Endothelial cell of umbilical vein (primary cell): ENCODE measurements at regions not wholly inside any gene's neighbourhood (a gene's known extent, or its start where the extent isn't known, plus 50 kb on each side); places are given as distances from the start of the nearest gene placed in this dataset.

ENCODE experiments used
- BruUV-seq: library from RNA; stranded (reverse); fragments of 400-500 nt; replicated peaks from 2 replicates; lab custom pipeline; 2021; lab: Mats Ljungman, UMichigan
- CTCF ChIA-PET: fragments of 300-600, 350-600 bp; sonication (Branson Sonifier 250); formaldehyde crosslinking; loops from one replicate; lab custom pipeline; 2021; ENCODE audit warnings: antibody characterized with exemption, inconsistent platforms; lab: Charles Lee
- POLR2A ChIA-PET: fragments of 300-600, 350-600 bp; sonication (Branson Sonifier 250); formaldehyde crosslinking; loops from one replicate; lab custom pipeline; 2021; ENCODE audit warnings: antibody characterized with exemption, inconsistent platforms; lab: Charles Lee
- DNase-seq: peaks from one replicate; pipeline ENCODE4 v3.0.0-alpha.2; 2011; ENCODE audit warnings: low read depth, low spot score
- FAIRE-seq: peaks from 2 replicates; lab custom pipeline; 2011; peaks lifted over from hg19 to GRCh38; lab: Jason Lieb, UNC
- H2AFZ ChIP-seq: 2 replicates; pipeline ENCODE4 v1.6.0; 2012; ENCODE audit warnings: low read depth, low read length, control low read depth, inconsistent platforms
- H3K27ac ChIP-seq: 2 replicates; pipeline ENCODE4 v1.5.1; 2011; ENCODE audit warnings: low read depth, mild to moderate bottlenecking, control low read depth, low read length, moderate library complexity; ENCODE audit not compliant: insufficient read depth
- H3K27me3 ChIP-seq, 2 experiments: 2 replicates each; pipeline versions ENCODE4 v1.6.0 to v1.6.1; 2011; ENCODE audit warnings: low read length in 2 of 2, mixed read lengths in 1 of 2; ENCODE audit not compliant: control insufficient read depth in 2 of 2, insufficient read depth in 2 of 2
- H3K36me3 ChIP-seq, 2 experiments: 2 replicates in 1 of 2; 3 replicates in 1 of 2; pipeline ENCODE4 v1.5.1; 2011; ENCODE audit warnings: low read length in 2 of 2, mild to moderate bottlenecking in 1 of 2, moderate library complexity in 1 of 2; ENCODE audit not compliant: control insufficient read depth in 2 of 2, insufficient read depth in 2 of 2; ENCODE audit errors: extremely low read depth in 1 of 2
- H3K4me1 ChIP-seq: 3 replicates; pipeline ENCODE4 v1.5.1; 2011; ENCODE audit warnings: mild to moderate bottlenecking, low read length; ENCODE audit not compliant: control insufficient read depth, insufficient read depth; ENCODE audit errors: extremely low read depth
- H3K4me2 ChIP-seq: 2 replicates; pipeline ENCODE4 v1.6.1; 2011; ENCODE audit warnings: low read length, control low read depth, mixed read lengths; ENCODE audit not compliant: insufficient read depth
- H3K4me3 ChIP-seq, 3 experiments: fragments of 200-600 bp in 1 of 3; sonication (generic), shearing (Covaris generic) in 1 of 3; replicated peaks in 1 of 3; 2 replicates each; pipeline ENCODE4 v1.5.1; 2011 to 2016; ENCODE audit warnings: control low read depth in 3 of 3, low read length in 3 of 3, mild to moderate bottlenecking in 2 of 3, inconsistent platforms in 1 of 3, low read depth in 1 of 3, moderate library complexity in 1 of 3; ENCODE audit not compliant: insufficient read depth in 1 of 3
- H3K79me2 ChIP-seq: 2 replicates; pipeline ENCODE4 v1.6.0; 2012; ENCODE audit warnings: low read length, inconsistent platforms; ENCODE audit not compliant: control insufficient read depth, insufficient read depth
- H3K9ac ChIP-seq: replicated peaks from 2 replicates; pipeline ENCODE3; 2011; ENCODE audit warnings: low read length, control low read depth; ENCODE audit not compliant: insufficient read depth; ENCODE audit errors: extremely low read depth
- H3K9me1 ChIP-seq: replicated peaks from 3 replicates; pipeline ENCODE4 v1.6.0; 2011; ENCODE audit warnings: mild to moderate bottlenecking, low read length; ENCODE audit not compliant: control insufficient read depth, insufficient read depth; ENCODE audit errors: extremely low read depth
- H3K9me3 ChIP-seq: replicated peaks from 2 replicates; pipeline ENCODE4 v1.5.1; 2012; ENCODE audit warnings: low read length, inconsistent platforms; ENCODE audit not compliant: control insufficient read depth, insufficient read depth
- H4K20me1 ChIP-seq: replicated peaks from 2 replicates; pipeline ENCODE3; 2011; ENCODE audit warnings: mild to moderate bottlenecking, low read length; ENCODE audit not compliant: control insufficient read depth, insufficient read depth; ENCODE audit errors: extremely low read depth
- CTCF ChIP-seq, 2 donors: IDR thresholded peaks; 1 replicate in 1 of 2; 2 replicates in 1 of 2; pipeline ENCODE4 v1.5.1; 2011; ENCODE audit warnings: low read length in 2 of 2, mild to moderate bottlenecking in 2 of 2, moderate library complexity in 2 of 2, control low read depth in 1 of 2, inconsistent platforms in 1 of 2, low read depth in 1 of 2; ENCODE audit not compliant: insufficient read depth in 1 of 2; ENCODE audit errors: extremely low read depth in 1 of 2
- EZH2 ChIP-seq: IDR thresholded peaks from 2 replicates; pipeline ENCODE4 v1.6.1; 2012; ENCODE audit warnings: borderline replicate concordance, low read depth, mild to moderate bottlenecking, moderate library complexity, low read length, inconsistent platforms; ENCODE audit not compliant: severe bottlenecking
- FOS ChIP-seq: IDR thresholded peaks from 2 replicates; pipeline ENCODE4 v1.6.1; 2011; ENCODE audit warnings: mild to moderate bottlenecking, low read length, moderate library complexity, borderline replicate concordance; ENCODE audit not compliant: insufficient read depth
- GATA2 ChIP-seq: IDR thresholded peaks from 2 replicates; pipeline ENCODE4 v1.7.0; 2011; ENCODE audit warnings: low read depth, mild to moderate bottlenecking, moderate library complexity, mixed read lengths, low read length; ENCODE audit not compliant: insufficient read length, insufficient read depth
- JUN ChIP-seq: IDR thresholded peaks from 2 replicates; pipeline ENCODE4 v1.6.1; 2011; ENCODE audit warnings: borderline replicate concordance, low read depth; ENCODE audit not compliant: insufficient read length, insufficient read depth
- MYC ChIP-seq: IDR thresholded peaks from one replicate; pipeline ENCODE4 v1.6.1; 2011; ENCODE audit warnings: mild to moderate bottlenecking, low read depth, low read length
- POLR2A ChIP-seq: IDR thresholded peaks from 2 replicates; pipeline ENCODE4 v1.6.1; 2012; ENCODE audit warnings: low read depth, mild to moderate bottlenecking, control low read depth, low read length
- POLR2AphosphoS5 ChIP-seq: IDR thresholded peaks from 2 replicates; pipeline ENCODE4 v1.6.1; 2012; ENCODE audit warnings: low read depth, mild to moderate bottlenecking, control low read depth, low read length, moderate library complexity; ENCODE audit not compliant: insufficient read depth
- dilution Hi-C: fragments of 300-500 bp; cut with MboI; formaldehyde crosslinking; loops from one replicate; pipeline ENCODE4 v1.15.0; 2019; ENCODE audit warnings: low sequenced_read_pairs; ENCODE audit not compliant: extremely low pct_ligation_motif_present
- intact Hi-C: fragments of 100-400 bp; cut with micrococcal nuclease; formaldehyde crosslinking; loops from one replicate; pipeline ENCODE4 v1.10.0; 2022
- TF ChIP-seq, protein P1 (sequence below): IDR thresholded peaks from 2 replicates; pipeline ENCODE4 v1.6.1; 2011; ENCODE audit not compliant: insufficient read depth, insufficient read length

DNA sequence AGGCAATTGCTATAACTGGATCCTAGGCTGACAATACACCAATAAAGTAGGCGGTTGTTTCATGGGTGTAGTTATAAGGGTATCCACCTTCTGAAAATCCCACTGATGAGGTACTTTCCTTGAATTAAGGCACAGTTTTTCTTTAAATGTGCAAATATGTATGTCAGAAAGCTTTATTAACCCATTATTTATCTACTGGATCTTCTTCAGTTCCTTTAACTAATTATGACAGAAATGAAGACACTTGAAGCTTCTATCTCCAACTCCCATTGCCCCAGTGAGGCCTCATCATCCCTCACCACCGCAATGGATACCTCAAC is 159.6 kb upstream of the KLF3 start:
- TF ChIP-seq, protein P1, sequence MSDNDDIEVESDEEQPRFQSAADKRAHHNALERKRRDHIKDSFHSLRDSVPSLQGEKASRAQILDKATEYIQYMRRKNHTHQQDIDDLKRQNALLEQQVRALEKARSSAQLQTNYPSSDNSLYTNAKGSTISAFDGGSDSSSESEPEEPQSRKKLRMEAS: no peak
- TF ChIP-seq POLR2A (no peak), POLR2AphosphoS5 (no peak), GATA2 (no peak), CTCF (IDR thresholded peaks at IDR 0.05; ENCODE audit: extremely low read depth in 1 of 2, insufficient read depth in 1 of 2, low read depth in 1 of 2, low read length in 2 of 2) (no peak), JUN (no peak), EZH2 (no peak), FOS (no peak), MYC (no peak)
- ChIA-PET CTCF (no interaction called here), POLR2A (no interaction called here)
- Histone ChIP-seq H3K9me3 (no peaks in the 10 kb centered on the region), H3K27me3 (peaks cover 6 to 13% of the 10 kb centered on the region in 2 experiments), H3K27ac (no peak overlapping the region), H2AFZ (no peak overlapping the region), H4K20me1 (no peaks in the 10 kb centered on the region), H3K36me3 (no peaks in the 10 kb centered on the region), H3K4me1 (no peaks in the 10 kb centered on the region), H3K79me2 (no peaks in the 10 kb centered on the region), H3K4me2 (no peak overlapping the region), H3K9ac (no peak overlapping the region), H3K9me1 (no peaks in the 10 kb centered on the region), H3K4me3 (no peak overlapping the region)
- dilution Hi-C loops: no loop called here
- FAIRE-seq: no peak
- intact Hi-C loops: loop anchor here (10.0 kb wide), 1 partner anchor 230 kb away; no protein-coding TSS in a partner anchor
- no peak for DNase-seq
- BruUV-seq: no TSS peak
